GM06990 (cell line): ENCODE measurements at regions not wholly inside any gene's neighbourhood (a gene's known extent, or its start where the extent isn't known, plus 50 kb on each side); places are given as distances from the start of the nearest gene placed in this dataset.

ENCODE experiments used
- DNase-seq: peaks from one replicate; pipeline ENCODE4 v3.0.0-alpha.2; 2011; ENCODE audit not compliant: insufficient read length; ENCODE audit errors: extremely low read depth
- H3K27me3 ChIP-seq: replicated peaks from 2 replicates; pipeline ENCODE4 v1.6.0; 2011; ENCODE audit warnings: low read length; ENCODE audit not compliant: control insufficient read depth, insufficient read depth
- H3K36me3 ChIP-seq: 2 replicates; pipeline ENCODE4 v1.5.1; 2011; ENCODE audit warnings: low read length; ENCODE audit not compliant: control insufficient read depth, insufficient read depth
- H3K4me3 ChIP-seq: replicated peaks from 2 replicates; pipeline ENCODE4 v1.5.1; 2011; ENCODE audit warnings: low read depth, mild to moderate bottlenecking, control low read depth, low read length
- TF ChIP-seq, protein P1 (sequence below): IDR thresholded peaks from 2 replicates; pipeline ENCODE4 v1.5.1; 2011; ENCODE audit warnings: low read length, control low read depth, mild to moderate bottlenecking, inconsistent platforms; ENCODE audit not compliant: insufficient read depth, poor library complexity, severe bottlenecking

- no peak for DNase-seq
- Histone ChIP-seq H3K36me3 (no peaks in the 10 kb centered on the region), H3K4me3 (no peak overlapping the region), H3K27me3 (no peaks in the 10 kb centered on the region; the same call in 1 of the 2 replicates)
- TF ChIP-seq, protein P1, sequence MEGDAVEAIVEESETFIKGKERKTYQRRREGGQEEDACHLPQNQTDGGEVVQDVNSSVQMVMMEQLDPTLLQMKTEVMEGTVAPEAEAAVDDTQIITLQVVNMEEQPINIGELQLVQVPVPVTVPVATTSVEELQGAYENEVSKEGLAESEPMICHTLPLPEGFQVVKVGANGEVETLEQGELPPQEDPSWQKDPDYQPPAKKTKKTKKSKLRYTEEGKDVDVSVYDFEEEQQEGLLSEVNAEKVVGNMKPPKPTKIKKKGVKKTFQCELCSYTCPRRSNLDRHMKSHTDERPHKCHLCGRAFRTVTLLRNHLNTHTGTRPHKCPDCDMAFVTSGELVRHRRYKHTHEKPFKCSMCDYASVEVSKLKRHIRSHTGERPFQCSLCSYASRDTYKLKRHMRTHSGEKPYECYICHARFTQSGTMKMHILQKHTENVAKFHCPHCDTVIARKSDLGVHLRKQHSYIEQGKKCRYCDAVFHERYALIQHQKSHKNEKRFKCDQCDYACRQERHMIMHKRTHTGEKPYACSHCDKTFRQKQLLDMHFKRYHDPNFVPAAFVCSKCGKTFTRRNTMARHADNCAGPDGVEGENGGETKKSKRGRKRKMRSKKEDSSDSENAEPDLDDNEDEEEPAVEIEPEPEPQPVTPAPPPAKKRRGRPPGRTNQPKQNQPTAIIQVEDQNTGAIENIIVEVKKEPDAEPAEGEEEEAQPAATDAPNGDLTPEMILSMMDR = no peak
Observed at GRCh38 chr3:132871956-132872355, 149.7 kb upstream of the NPHP3 start.

DNA sequence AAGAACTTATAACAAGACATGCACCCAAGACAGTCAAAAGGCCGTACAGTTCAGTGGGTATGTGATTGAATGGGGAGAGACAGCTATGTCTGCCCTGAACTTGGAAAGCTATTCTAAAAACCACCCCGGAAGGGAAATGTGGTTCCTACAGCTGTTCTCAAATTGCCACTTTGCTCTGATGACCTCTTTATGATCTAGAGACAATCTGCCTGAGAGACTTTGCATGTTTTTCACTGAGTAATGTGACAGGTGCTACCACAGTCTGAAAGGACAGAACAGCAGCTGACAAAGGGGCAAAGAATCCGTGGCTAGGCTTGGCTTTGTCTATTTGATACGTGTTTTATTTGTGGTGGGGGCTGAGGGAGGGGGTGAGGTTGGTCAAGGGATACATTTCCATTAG lies 148.3 kb upstream of the NPHP3 start:
- Histone ChIP-seq H3K36me3 (no peaks in the 10 kb centered on the region), H3K4me3 (no peak overlapping the region)

GRCh38 chr3:132867956-132868355 lies 145.7 kb upstream of the NPHP3 start:
- TF ChIP-seq, protein P1 = no peak
- no peak for DNase-seq
- Histone ChIP-seq H3K4me3 (no peak overlapping the region), H3K36me3 (no peaks in the 10 kb centered on the region), H3K27me3 (no peaks in the 10 kb centered on the region; the same call in 1 of the 2 replicates)

More for the DNA sequence above, 148.3 kb upstream of the NPHP3 start:
- no peaks in the 10 kb centered on the region; the same call in 1 of the 2 replicates for H3K27me3 ChIP-seq
- TF ChIP-seq, protein P1 = no peak
- no peak for DNase-seq

- Histone ChIP-seq H3K27me3 (no peaks in the 10 kb centered on the region; the same call in 1 of the 2 replicates), H3K4me3 (no peak overlapping the region)
- TF ChIP-seq, protein P1 = no peak
Observed at GRCh38 chr3:132867526-132867925, 145.3 kb upstream of the NPHP3 start.

GRCh38 chr3:132857317-132857716 lies 135.1 kb upstream of the NPHP3 start:
- no peak for DNase-seq
- Histone ChIP-seq H3K27me3 (no peaks in the 10 kb centered on the region; the same call in 1 of the 2 replicates), H3K36me3 (no peaks in the 10 kb centered on the region), H3K4me3 (no peak overlapping the region)
- TF ChIP-seq, protein P1 = no peak

More at GRCh38 chr3:132867526-132867925, 145.3 kb upstream of the NPHP3 start:
- no peaks in the 10 kb centered on the region for H3K36me3 ChIP-seq
- DNase-seq = no peak
